ENCODE measurements at regions not wholly inside any gene's neighbourhood (a gene's known extent, or its start where the extent isn't known, plus 50 kb on each side); places are given as distances from the start of the nearest gene placed in this dataset.

- peaks cover 7% of the 10 kb centered on the region for H3K27me3 Mint-ChIP-seq (ENCODE audit: low read depth, poor library complexity)
- DNase-seq, result no peak
- H3K36me3 Mint-ChIP-seq (ENCODE audit: low read depth), result no peaks in the 10 kb centered on the region
- TF ChIP-seq, protein P1, sequence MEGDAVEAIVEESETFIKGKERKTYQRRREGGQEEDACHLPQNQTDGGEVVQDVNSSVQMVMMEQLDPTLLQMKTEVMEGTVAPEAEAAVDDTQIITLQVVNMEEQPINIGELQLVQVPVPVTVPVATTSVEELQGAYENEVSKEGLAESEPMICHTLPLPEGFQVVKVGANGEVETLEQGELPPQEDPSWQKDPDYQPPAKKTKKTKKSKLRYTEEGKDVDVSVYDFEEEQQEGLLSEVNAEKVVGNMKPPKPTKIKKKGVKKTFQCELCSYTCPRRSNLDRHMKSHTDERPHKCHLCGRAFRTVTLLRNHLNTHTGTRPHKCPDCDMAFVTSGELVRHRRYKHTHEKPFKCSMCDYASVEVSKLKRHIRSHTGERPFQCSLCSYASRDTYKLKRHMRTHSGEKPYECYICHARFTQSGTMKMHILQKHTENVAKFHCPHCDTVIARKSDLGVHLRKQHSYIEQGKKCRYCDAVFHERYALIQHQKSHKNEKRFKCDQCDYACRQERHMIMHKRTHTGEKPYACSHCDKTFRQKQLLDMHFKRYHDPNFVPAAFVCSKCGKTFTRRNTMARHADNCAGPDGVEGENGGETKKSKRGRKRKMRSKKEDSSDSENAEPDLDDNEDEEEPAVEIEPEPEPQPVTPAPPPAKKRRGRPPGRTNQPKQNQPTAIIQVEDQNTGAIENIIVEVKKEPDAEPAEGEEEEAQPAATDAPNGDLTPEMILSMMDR (IDR thresholded peaks at IDR 0.05), result no peak
- peak overlapping the region; percentile 98 for H3K27ac Mint-ChIP-seq
- H3K4me3 Mint-ChIP-seq, result peak overlapping the region; percentile 56
- H3K9me3 Mint-ChIP-seq, result no peaks in the 10 kb centered on the region
- peaks cover 46% of the 10 kb centered on the region for H3K4me1 Mint-ChIP-seq
Measured at GRCh38 chr6:113630738-113631535, 226.2 kb upstream of the MARCKS start.

- H3K9me3 Mint-ChIP-seq, result no peaks in the 10 kb centered on the region
- H3K36me3 Mint-ChIP-seq (ENCODE audit: low read depth), result no peaks in the 10 kb centered on the region
- no peak overlapping the region for H3K4me3 Mint-ChIP-seq
- TF ChIP-seq, protein P1 (IDR thresholded peaks at IDR 0.05), result no peak
- H3K4me1 Mint-ChIP-seq, result peaks cover 45% of the 10 kb centered on the region
- DNase-seq, result no peak
- no peak overlapping the region for H3K27ac Mint-ChIP-seq
- H3K27me3 Mint-ChIP-seq (ENCODE audit: low read depth, poor library complexity), result peaks cover 7% of the 10 kb centered on the region
Measured at GRCh38 chr6:113631666-113632065, 225.5 kb upstream of the MARCKS start.

DNA sequence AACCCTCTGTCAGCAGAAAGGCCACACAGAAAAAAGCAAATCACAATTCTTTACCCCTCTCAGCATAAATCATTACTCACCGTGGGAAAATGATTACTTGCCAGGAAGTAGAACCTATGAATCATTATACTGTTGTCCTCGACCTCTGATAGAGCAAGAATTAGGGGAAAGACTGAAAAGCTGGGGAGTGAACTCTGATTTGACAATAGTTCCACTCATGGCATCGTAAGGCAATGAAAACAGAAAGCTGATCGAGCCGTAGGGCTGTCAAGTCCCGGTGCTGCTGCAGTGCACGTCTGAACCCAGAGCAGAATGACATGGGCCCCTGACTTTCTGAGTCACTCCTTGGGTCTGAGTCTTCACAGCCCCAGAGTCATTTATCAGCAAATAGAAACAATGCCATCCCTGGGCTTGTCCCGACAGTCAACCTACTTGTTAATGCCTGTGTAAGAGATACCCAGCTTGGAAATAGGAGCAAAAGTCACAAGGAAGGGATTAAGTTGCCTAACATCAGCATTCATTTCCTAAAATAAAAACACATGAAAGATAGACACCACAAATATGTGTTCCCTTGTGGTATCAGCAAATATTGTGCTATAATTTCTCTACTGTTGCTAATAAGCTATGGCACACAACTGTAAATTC lies 224.8 kb upstream of the MARCKS start:
- peak overlapping the region; percentile 89 for H3K27ac Mint-ChIP-seq
- H3K4me1 Mint-ChIP-seq, result peaks cover 39% of the 10 kb centered on the region
- TF ChIP-seq, protein P1 (IDR thresholded peaks at IDR 0.05), result no peak
- H3K27me3 Mint-ChIP-seq (ENCODE audit: low read depth, poor library complexity), result peaks cover 10% of the 10 kb centered on the region
- DNase-seq, result peak; percentile 11
- H3K36me3 Mint-ChIP-seq (ENCODE audit: low read depth), result no peaks in the 10 kb centered on the region
- no peaks in the 10 kb centered on the region for H3K9me3 Mint-ChIP-seq
- peak overlapping the region; percentile 32 for H3K4me3 Mint-ChIP-seq

DNA sequence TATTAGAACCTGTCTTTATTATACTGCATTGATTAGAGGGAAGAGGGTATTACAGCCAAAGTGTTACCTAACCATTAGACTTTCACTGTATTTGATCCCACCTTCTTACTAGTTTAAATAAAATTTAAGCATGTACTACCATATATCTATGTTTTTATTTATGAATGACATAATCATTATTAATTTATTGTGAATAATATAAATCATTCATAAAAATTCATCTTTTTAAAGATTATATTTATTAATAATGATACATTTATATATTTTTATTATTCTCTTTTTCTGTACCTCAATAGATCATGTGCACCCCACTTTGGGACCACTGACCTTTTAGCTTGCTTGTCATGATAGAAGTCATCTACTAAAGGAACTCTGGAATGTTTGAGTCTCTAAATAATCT lies 223.5 kb upstream of the MARCKS start:
- H3K27me3 Mint-ChIP-seq (ENCODE audit: low read depth, poor library complexity), result peaks cover 10% of the 10 kb centered on the region
- H3K4me1 Mint-ChIP-seq, result peaks cover 39% of the 10 kb centered on the region
- H3K4me3 Mint-ChIP-seq, result no peak overlapping the region
- H3K9me3 Mint-ChIP-seq, result no peaks in the 10 kb centered on the region
- H3K27ac Mint-ChIP-seq, result no peak overlapping the region
- DNase-seq, result no peak
- TF ChIP-seq, protein P1 (IDR thresholded peaks at IDR 0.05), result no peak
- no peaks in the 10 kb centered on the region for H3K36me3 Mint-ChIP-seq (ENCODE audit: low read depth)

DNA sequence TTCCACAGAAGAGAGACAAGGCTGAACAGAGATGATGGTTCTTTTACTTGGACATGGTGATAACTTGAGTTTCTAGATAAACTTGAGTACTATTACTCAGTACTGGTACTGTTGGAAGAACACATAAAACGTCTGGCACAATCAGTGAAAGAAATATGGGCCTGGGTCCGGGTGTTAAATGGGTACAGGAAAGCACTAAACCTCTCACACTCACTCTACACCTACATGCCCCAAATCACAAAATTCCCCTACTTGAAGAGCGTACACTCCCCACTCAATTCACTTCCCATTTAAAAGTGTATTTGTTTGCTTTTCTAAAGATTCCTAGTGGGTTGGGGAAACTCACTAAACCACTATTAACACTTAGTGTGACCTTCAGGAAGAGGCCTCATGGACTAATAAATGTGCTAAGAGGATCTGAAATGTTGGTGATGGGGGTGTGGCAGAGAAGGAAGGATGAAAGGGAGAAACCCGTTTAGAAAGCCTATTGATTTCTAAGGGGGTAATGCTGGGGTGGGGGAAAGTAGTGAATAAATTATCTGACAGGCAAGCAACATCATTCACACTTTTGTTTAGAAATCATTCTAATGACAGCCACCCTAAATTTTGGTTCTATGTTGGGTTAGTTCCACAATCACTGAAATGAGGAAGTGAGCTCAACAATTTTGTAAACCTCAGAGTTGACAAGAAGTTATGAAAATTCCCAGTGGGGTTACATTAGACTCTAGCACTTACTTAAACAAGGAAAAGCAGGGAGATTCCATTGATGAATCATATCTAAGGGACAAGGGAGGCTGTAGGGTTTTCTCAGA lies 222.6 kb upstream of the MARCKS start:
- TF ChIP-seq, protein P1 (IDR thresholded peaks at IDR 0.05), result no peak
- no peaks in the 10 kb centered on the region for H3K9me3 Mint-ChIP-seq
- no peak overlapping the region for H3K4me3 Mint-ChIP-seq
- H3K36me3 Mint-ChIP-seq (ENCODE audit: low read depth), result no peaks in the 10 kb centered on the region
- H3K27me3 Mint-ChIP-seq (ENCODE audit: low read depth, poor library complexity), result peaks cover 8% of the 10 kb centered on the region
- no peak for DNase-seq
- H3K27ac Mint-ChIP-seq, result no peak overlapping the region
- H3K4me1 Mint-ChIP-seq, result peaks cover 37% of the 10 kb centered on the region

Data from nephron progenitor cell (in vitro differentiated cells).